Stomach (tissue), 8 donors: ENCODE measurements at regions not wholly inside any gene's neighbourhood (a gene's known extent, or its start where the extent isn't known, plus 50 kb on each side); places are given as distances from the start of the nearest gene placed in this dataset.

Experiments used
- DNase-seq, 2 donors: peaks; one replicate each; pipeline versions ENCODE4 v3.0.0 to v3.0.0-alpha.2; 2013 to 2019
- H3K27ac ChIP-seq, 5 donors: fragments of 200-600 bp in 4 of 5; sonication (generic) in 4 of 5; one replicate each; pipeline ENCODE4 v1.5.1; 2013 to 2019; ENCODE audit warnings: mild to moderate bottlenecking in 1 of 5, moderate library complexity in 1 of 5
- H3K27me3 ChIP-seq, 3 donors: fragments of 200-600 bp; sonication (generic); one replicate each; pipeline ENCODE4 v1.5.1; 2017 to 2019; ENCODE audit warnings: mixed run types in 1 of 3
- H3K36me3 ChIP-seq, 4 donors: fragments of 200-600 bp; sonication (generic); 1 replicate in 3 of 4; 2 replicates in 1 of 4; pipeline ENCODE4 v1.5.1; 2016 to 2019
- H3K4me1 ChIP-seq, 4 donors: fragments of 200-600 bp; sonication (generic); one replicate each; pipeline ENCODE4 v1.5.1; 2016 to 2019
- H3K4me3 ChIP-seq, 4 donors: fragments of 200-600 bp; sonication (generic) in 3 of 4; one replicate each; pipeline ENCODE4 v1.5.1; 2016 to 2019; ENCODE audit warnings: mild to moderate bottlenecking in 1 of 4
- H3K9me3 ChIP-seq, 4 donors: fragments of 200-600 bp; sonication (generic); one replicate each; pipeline ENCODE4 v1.5.1; 2016 to 2019
- EP300 ChIP-seq: sonication (generic); formaldehyde crosslinking; IDR thresholded peaks from one replicate; pipeline ENCODE4 v1.6.1; 2017; ENCODE audit warnings: antibody characterized with exemption
- POLR2A ChIP-seq, 4 donors: fragments of 450-650 bp; IDR thresholded peaks; one replicate each; pipeline ENCODE4 v1.6.1; 2016; ENCODE audit warnings: antibody characterized with exemption in 4 of 4, control low read depth in 2 of 4, mild to moderate bottlenecking in 1 of 4, moderate library complexity in 1 of 4
- POLR2AphosphoS5 ChIP-seq, 3 donors: sonication (generic); formaldehyde crosslinking; IDR thresholded peaks; one replicate each; pipeline ENCODE4 v1.6.1; 2016; ENCODE audit warnings: antibody characterized with exemption in 3 of 3
- WGBS, 5 donors: extraction: QIAGEN DNeasy Blood & Tissue Kit in 3 of 5; methylation state at CpG; one replicate each; pipeline versions ENCODE4 v1.1.5 to v1.1.7; 2013 to 2018; 5-methylcytosine and 5-hydroxymethylcytosine counted together
- intact Hi-C: fragments of 100-400 bp; cut with DNase I; formaldehyde crosslinking; loops from one replicate; pipeline ENCODE4 v1.15.1; 2023; ENCODE audit warnings: low total_unique reads
- TF ChIP-seq, protein P1 (sequence below), 7 experiments: fragments of 450-650 bp in 4 of 7; fragments of 200-600 bp in 3 of 7; sonication (generic) in 3 of 7; IDR thresholded peaks; one replicate each; pipeline ENCODE4 v1.5.1; 2016 to 2019; ENCODE audit warnings: antibody characterized with exemption in 7 of 7, control low read depth in 2 of 7, mild to moderate bottlenecking in 1 of 7
- donor health status: healthy with polysubstance abuse.
- donor health status: Bipolar disorder and iron deficiency.
- donor health status: healthy.

GRCh38 chr11:88435415-88435814 is 97.9 kb upstream of the CTSC start:
- TF ChIP-seq, protein P1, sequence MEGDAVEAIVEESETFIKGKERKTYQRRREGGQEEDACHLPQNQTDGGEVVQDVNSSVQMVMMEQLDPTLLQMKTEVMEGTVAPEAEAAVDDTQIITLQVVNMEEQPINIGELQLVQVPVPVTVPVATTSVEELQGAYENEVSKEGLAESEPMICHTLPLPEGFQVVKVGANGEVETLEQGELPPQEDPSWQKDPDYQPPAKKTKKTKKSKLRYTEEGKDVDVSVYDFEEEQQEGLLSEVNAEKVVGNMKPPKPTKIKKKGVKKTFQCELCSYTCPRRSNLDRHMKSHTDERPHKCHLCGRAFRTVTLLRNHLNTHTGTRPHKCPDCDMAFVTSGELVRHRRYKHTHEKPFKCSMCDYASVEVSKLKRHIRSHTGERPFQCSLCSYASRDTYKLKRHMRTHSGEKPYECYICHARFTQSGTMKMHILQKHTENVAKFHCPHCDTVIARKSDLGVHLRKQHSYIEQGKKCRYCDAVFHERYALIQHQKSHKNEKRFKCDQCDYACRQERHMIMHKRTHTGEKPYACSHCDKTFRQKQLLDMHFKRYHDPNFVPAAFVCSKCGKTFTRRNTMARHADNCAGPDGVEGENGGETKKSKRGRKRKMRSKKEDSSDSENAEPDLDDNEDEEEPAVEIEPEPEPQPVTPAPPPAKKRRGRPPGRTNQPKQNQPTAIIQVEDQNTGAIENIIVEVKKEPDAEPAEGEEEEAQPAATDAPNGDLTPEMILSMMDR (IDR thresholded peaks at IDR 0.05), result no peak
- TF ChIP-seq EP300, result no peak
- no peak for TF ChIP-seq POLR2A (IDR thresholded peaks at IDR 0.05)
- no peak for TF ChIP-seq POLR2AphosphoS5 (IDR thresholded peaks at IDR 0.05)
- no peaks in the 10 kb centered on the region for H3K36me3 ChIP-seq
- no peaks in the 10 kb centered on the region for H3K27me3 ChIP-seq
- WGBS, 5 donors, result 49 to 84% (median 76%) methylated on average over 2 of the region's 2 CpGs
- intact Hi-C loops, result no loop called here
- H3K27ac ChIP-seq, result no peak overlapping the region
- DNase-seq, result no peak
- H3K4me1 ChIP-seq, result no peaks in the 10 kb centered on the region
- no peak overlapping the region for H3K4me3 ChIP-seq
- H3K9me3 ChIP-seq, result no peaks in the 10 kb centered on the region

DNA sequence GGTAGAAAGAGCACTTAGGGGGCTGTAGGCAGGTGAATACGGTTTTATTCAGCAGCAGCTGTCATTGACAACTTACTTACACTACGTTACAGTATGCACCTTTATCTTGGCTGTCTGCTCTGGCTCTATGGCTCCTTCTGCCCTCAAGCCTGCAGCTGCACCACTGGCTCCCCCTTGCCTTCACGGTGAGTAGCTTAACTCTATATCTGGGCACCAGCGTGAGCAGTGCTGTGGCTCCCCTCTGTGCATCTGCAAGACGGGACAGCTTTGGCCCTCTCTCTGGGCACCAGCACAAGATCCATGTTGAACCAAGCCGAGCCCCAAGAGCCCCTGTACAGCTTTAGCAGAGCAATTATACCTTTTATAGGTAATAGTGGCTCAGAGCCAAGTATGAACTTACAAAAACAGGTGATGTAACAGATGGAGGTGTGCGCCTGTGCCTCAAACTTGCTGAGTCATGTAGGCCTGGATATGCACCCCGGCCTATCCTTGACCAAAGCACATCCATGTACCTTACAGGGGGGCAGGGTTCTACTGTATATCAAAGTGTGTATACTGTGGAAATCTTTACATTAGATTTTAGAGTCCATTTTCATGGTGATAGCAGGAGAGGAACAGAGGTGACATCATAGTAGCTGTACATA is 96.9 kb upstream of the CTSC start:
- Histone ChIP-seq H3K9me3 (no peaks in the 10 kb centered on the region), H3K27me3 (no peaks in the 10 kb centered on the region), H3K4me3 (no peak overlapping the region), H3K4me1 (no peaks in the 10 kb centered on the region), H3K27ac (no peak overlapping the region), H3K36me3 (no peaks in the 10 kb centered on the region)
- WGBS, 5 donors, result 78 to 88% (median 82%) methylated on average over 8 of the region's 8 CpGs
- no peak for TF ChIP-seq POLR2AphosphoS5 (IDR thresholded peaks at IDR 0.05)
- TF ChIP-seq POLR2A (IDR thresholded peaks at IDR 0.05), result no peak
- TF ChIP-seq, protein P1 (IDR thresholded peaks at IDR 0.05), result no peak
- no peak for TF ChIP-seq EP300
- intact Hi-C loops, result no loop called here
- DNase-seq, result no peak

- Histone ChIP-seq H3K27ac (no peak overlapping the region), H3K4me3 (no peak overlapping the region), H3K9me3 (no peaks in the 10 kb centered on the region), H3K4me1 (no peaks in the 10 kb centered on the region), H3K36me3 (no peaks in the 10 kb centered on the region), H3K27me3 (no peaks in the 10 kb centered on the region)
- no peak for DNase-seq
- TF ChIP-seq POLR2AphosphoS5 (IDR thresholded peaks at IDR 0.05) (no peak), EP300 (no peak), POLR2A (IDR thresholded peaks at IDR 0.05) (no peak)
- TF ChIP-seq, protein P1 (IDR thresholded peaks at IDR 0.05), result no peak
- intact Hi-C loops, result no loop called here
- 76 to 87% (median 80%) methylated on average over 11 to 13 of the region's 13 CpGs for WGBS, 5 donors
These were observed 96.1 kb upstream of the CTSC start for GRCh38 chr11:88433536-88434230.

DNA sequence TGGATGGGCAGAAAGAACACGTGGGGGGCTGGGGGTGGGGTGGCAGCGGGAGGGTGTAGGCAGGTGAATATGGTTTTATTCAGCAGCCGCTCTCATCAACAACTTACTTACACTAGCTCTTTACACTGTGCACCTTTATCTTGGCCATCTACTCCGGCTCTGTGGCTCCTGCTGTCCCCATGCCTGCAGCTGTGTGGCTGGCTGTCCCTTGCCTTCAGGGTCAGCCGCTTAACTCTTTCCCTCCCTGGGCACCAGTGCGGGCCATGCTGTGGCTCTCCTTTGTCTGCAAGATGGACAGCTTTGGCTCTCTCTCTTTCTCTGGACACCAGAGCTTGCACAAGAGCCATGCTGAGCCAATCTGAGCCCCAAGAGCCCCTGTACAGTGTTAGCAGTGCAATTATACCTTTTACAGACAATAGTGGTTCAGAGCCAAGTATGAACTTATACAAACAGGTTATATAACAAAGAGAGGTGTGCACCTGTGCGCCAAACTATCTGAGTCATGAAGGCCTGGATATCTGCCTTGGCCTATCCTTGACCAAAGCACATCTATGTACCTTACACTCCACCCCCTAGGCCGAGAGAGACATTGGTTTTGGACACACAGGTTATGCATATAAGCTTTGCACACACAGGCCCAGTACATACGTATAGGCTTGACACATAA is 94.3 kb upstream of the CTSC start:
- TF ChIP-seq POLR2A (IDR thresholded peaks at IDR 0.05) (no peak), POLR2AphosphoS5 (IDR thresholded peaks at IDR 0.05) (no peak), EP300 (no peak)
- TF ChIP-seq, protein P1 (IDR thresholded peaks at IDR 0.05), result no peak
- Histone ChIP-seq H3K36me3 (no peaks in the 10 kb centered on the region), H3K4me1 (no peaks in the 10 kb centered on the region), H3K27me3 (no peaks in the 10 kb centered on the region), H3K27ac (no peak overlapping the region), H3K9me3 (no peaks in the 10 kb centered on the region), H3K4me3 (no peak overlapping the region)
- no peak for DNase-seq
- 66 to 78% (median 75%) methylated on average over 9 of the region's 9 CpGs for WGBS, 5 donors
- intact Hi-C loops, result no loop called here
